OCI-LY1 (cell line): ENCODE measurements at regions not wholly inside any gene's neighbourhood (a gene's known extent, or its start where the extent isn't known, plus 50 kb on each side); places are given as distances from the start of the nearest gene placed in this dataset.

Experiments used
- H2AFZ ChIP-seq: fragments of 200-600 bp; sonication (generic), shearing (Covaris generic); 2 replicates; pipeline ENCODE4 v1.6.0; 2014; ENCODE audit warnings: antibody characterized with exemption, mild to moderate bottlenecking, low read length
- H3F3A ChIP-seq: fragments of 200-600 bp; sonication (generic), shearing (Covaris generic); 2 replicates; pipeline ENCODE4 v1.6.0; 2014; ENCODE audit warnings: mild to moderate bottlenecking, antibody characterized with exemption, low read length, moderate library complexity; ENCODE audit not compliant: insufficient read depth
- H3K27ac ChIP-seq: fragments of 200-600 bp; sonication (generic); 2 replicates; pipeline ENCODE4 v1.5.1; 2014; ENCODE audit warnings: low read length, mixed run types, mild to moderate bottlenecking, low read depth; ENCODE audit not compliant: poor library complexity, severe bottlenecking
- H3K27me3 ChIP-seq: fragments of 200-600 bp; sonication (generic); 2 replicates; pipeline ENCODE4 v1.6.0; 2014; ENCODE audit warnings: antibody characterized with exemption, mild to moderate bottlenecking, low read length, moderate library complexity; ENCODE audit not compliant: insufficient read depth
- H3K36me3 ChIP-seq: fragments of 200-600 bp; sonication (generic); 2 replicates; pipeline ENCODE4 v1.6.1; 2014; ENCODE audit warnings: mild to moderate bottlenecking, antibody characterized with exemption, low read length, moderate library complexity, mixed read lengths; ENCODE audit not compliant: insufficient read depth
- H3K4me1 ChIP-seq: fragments of 200-600 bp; sonication (generic); 2 replicates; pipeline ENCODE4 v1.5.1; 2014; ENCODE audit warnings: mild to moderate bottlenecking, low read length, moderate library complexity; ENCODE audit not compliant: insufficient read depth, severe bottlenecking
- H3K4me2 ChIP-seq: fragments of 200-600 bp; sonication (generic), shearing (Covaris generic); 2 replicates; pipeline ENCODE4 v1.6.1; 2014; ENCODE audit warnings: low read length
- H3K4me3 ChIP-seq: fragments of 200-600 bp; sonication (generic); 2 replicates; pipeline ENCODE4 v1.5.1; 2014; ENCODE audit warnings: low read length, low read depth, mild to moderate bottlenecking, mixed read lengths; ENCODE audit not compliant: poor library complexity, severe bottlenecking
- H3K79me2 ChIP-seq: fragments of 200-600 bp; shearing (Covaris generic); 2 replicates; pipeline ENCODE4 v1.6.1; 2016; ENCODE audit warnings: mixed run types, low read length, mixed read lengths; ENCODE audit not compliant: insufficient read depth
- H3K9ac ChIP-seq: fragments of 200-600 bp; sonication (generic), shearing (Covaris generic); 2 replicates; pipeline ENCODE4 v1.6.1; 2014; ENCODE audit warnings: mild to moderate bottlenecking, low read length, mixed read lengths
- H3K9me2 ChIP-seq: fragments of 200-600 bp; sonication (generic), shearing (Covaris generic); 2 replicates; pipeline ENCODE4 v1.6.1; 2014; ENCODE audit warnings: low read depth, mild to moderate bottlenecking, low read length, mixed read lengths
- H3K9me3 ChIP-seq: fragments of 200-600 bp; shearing (Covaris generic); 2 replicates; pipeline ENCODE4 v1.6.1; 2014; ENCODE audit warnings: low read length, mixed read lengths
- H4K20me1 ChIP-seq: fragments of 200-600 bp; sonication (generic), shearing (Covaris generic); 2 replicates; pipeline ENCODE4 v1.6.0; 2016; ENCODE audit warnings: mild to moderate bottlenecking, low read length; ENCODE audit not compliant: insufficient read depth
- EZH2 ChIP-seq: fragments of 200-600 bp; sonication (generic), shearing (Covaris generic); IDR thresholded peaks from 2 replicates; pipeline ENCODE4 v1.8.0; 2017; ENCODE audit warnings: borderline replicate concordance, mixed run types, mild to moderate bottlenecking, antibody characterized with exemption, low read length, moderate library complexity, mixed read lengths
- TF ChIP-seq, protein P1 (sequence below): fragments of 200-600 bp; sonication (generic), shearing (Covaris generic); IDR thresholded peaks from 2 replicates; pipeline ENCODE4 v1.5.1; 2017; ENCODE audit warnings: mild to moderate bottlenecking, antibody characterized with exemption, low read length, moderate library complexity, mixed read lengths

- Histone ChIP-seq H3K9me3 (no peaks in the 10 kb centered on the region), H3K4me2 (no peak overlapping the region), H3K36me3 (no peaks in the 10 kb centered on the region), H3F3A (no peaks in the 10 kb centered on the region), H2AFZ (no peak overlapping the region), H3K79me2 (no peaks in the 10 kb centered on the region), H3K9me2 (no peaks in the 10 kb centered on the region), H4K20me1 (no peaks in the 10 kb centered on the region), H3K27me3 (no peaks in the 10 kb centered on the region), H3K4me1 (no peaks in the 10 kb centered on the region), H3K9ac (no peak overlapping the region), H3K27ac (no peak overlapping the region), H3K4me3 (no peak overlapping the region)
- TF ChIP-seq, protein P1, sequence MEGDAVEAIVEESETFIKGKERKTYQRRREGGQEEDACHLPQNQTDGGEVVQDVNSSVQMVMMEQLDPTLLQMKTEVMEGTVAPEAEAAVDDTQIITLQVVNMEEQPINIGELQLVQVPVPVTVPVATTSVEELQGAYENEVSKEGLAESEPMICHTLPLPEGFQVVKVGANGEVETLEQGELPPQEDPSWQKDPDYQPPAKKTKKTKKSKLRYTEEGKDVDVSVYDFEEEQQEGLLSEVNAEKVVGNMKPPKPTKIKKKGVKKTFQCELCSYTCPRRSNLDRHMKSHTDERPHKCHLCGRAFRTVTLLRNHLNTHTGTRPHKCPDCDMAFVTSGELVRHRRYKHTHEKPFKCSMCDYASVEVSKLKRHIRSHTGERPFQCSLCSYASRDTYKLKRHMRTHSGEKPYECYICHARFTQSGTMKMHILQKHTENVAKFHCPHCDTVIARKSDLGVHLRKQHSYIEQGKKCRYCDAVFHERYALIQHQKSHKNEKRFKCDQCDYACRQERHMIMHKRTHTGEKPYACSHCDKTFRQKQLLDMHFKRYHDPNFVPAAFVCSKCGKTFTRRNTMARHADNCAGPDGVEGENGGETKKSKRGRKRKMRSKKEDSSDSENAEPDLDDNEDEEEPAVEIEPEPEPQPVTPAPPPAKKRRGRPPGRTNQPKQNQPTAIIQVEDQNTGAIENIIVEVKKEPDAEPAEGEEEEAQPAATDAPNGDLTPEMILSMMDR: no peak
- no peak for TF ChIP-seq EZH2
These were observed 90.2 kb upstream of the SLC4A7 start for GRCh38 chr3:27574438-27574795.

DNA sequence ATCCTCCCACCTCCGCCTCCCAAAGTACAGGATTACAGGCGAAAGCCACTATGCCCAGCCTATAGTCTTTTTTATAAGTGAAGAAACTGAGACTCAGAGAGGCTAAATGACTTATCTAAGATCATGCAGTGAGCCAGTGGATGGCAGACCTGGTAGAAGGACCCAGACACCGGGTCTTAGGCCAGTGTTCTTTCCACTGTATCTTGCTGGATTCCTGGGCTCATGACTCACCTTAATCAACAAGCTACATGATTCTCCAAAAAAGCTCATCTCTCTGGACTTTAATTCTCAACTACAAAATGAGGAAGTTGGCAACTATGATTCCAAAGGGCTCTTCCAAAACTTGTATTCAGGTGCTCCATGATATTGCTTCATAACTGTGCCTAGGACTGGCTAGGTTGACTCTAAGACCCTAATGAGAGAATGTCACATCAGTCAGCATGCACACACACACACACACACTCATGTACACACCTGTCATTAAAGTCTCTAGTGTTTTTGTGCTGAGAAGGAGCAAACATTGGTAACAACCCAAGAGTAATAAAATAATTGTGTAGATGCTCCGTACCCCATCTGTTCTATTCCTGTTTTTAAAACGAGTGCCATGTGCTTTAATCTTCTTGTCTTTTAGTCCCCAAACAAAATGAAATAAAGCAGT is 89.7 kb upstream of the SLC4A7 start:
- Histone ChIP-seq H3K4me2 (no peak overlapping the region), H3K9me3 (no peaks in the 10 kb centered on the region), H3F3A (no peaks in the 10 kb centered on the region), H3K4me1 (no peaks in the 10 kb centered on the region), H3K27ac (no peak overlapping the region), H3K9ac (no peak overlapping the region), H4K20me1 (no peaks in the 10 kb centered on the region), H3K4me3 (no peak overlapping the region), H3K9me2 (no peaks in the 10 kb centered on the region), H3K27me3 (no peaks in the 10 kb centered on the region), H2AFZ (no peak overlapping the region), H3K79me2 (no peaks in the 10 kb centered on the region), H3K36me3 (no peaks in the 10 kb centered on the region)
- TF ChIP-seq, protein P1: no peak
- TF ChIP-seq EZH2: no peak

DNA sequence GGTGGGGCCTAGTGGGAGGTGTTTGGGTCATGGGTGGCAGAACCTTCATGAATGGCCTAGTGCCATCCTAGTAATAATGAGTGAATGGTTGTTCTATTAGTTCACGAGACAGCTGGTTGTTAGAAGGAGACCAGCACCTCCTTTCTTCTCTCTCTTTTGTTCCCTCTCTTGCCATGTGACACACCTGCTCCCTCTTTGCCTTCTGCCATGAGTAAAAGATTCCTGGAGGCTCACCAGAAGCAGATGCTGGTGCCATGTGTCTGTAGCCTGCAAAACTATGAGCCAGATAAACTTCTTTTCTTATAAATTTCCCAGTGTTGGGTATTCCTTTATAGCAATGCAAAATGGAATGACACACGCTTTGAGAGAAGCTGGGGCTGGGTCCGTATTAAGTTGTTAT is 89.0 kb upstream of the SLC4A7 start:
- H3F3A ChIP-seq: no peaks in the 10 kb centered on the region
- H3K4me1 ChIP-seq: no peaks in the 10 kb centered on the region
- no peaks in the 10 kb centered on the region for H3K36me3 ChIP-seq
- no peak overlapping the region for H3K27ac ChIP-seq
- no peak overlapping the region for H3K9ac ChIP-seq
- no peak overlapping the region for H3K4me2 ChIP-seq
- H3K4me3 ChIP-seq: no peak overlapping the region
- no peaks in the 10 kb centered on the region for H4K20me1 ChIP-seq
- H3K9me3 ChIP-seq: no peaks in the 10 kb centered on the region
- TF ChIP-seq EZH2: no peak
- TF ChIP-seq, protein P1: no peak
- no peaks in the 10 kb centered on the region for H3K9me2 ChIP-seq
- H3K27me3 ChIP-seq: no peaks in the 10 kb centered on the region; the same call in 1 of the 2 replicates
- H3K79me2 ChIP-seq: no peaks in the 10 kb centered on the region
- H2AFZ ChIP-seq: no peak overlapping the region
